Renal cortex interstitium (tissue), 11 donors: ENCODE measurements at regions not wholly inside any gene's neighbourhood (a gene's known extent, or its start where the extent isn't known, plus 50 kb on each side); places are given as distances from the start of the nearest gene placed in this dataset.
A peak's percentile ranks its signal among the peaks of the same experiment; 100 is the strongest.

Experiments
- DNase-seq, 11 donors: peaks; one replicate each; pipeline ENCODE4 v3.0.0-alpha.2; 2013; ENCODE audit warnings: low read depth in 9 of 11, low spot score in 4 of 11; ENCODE audit errors: extremely low read depth in 1 of 11

GRCh38 chr2:75807992-75808391, 97.3 kb upstream of the GCFC2 start:
- no peak for DNase-seq

- DNase-seq = no peak
These were observed 90.7 kb upstream of the GCFC2 start for GRCh38 chr2:75801234-75801982.

GRCh38 chr2:75800456-75800855, 89.7 kb upstream of the GCFC2 start:
- no peak for DNase-seq

- DNase-seq = no peak
These were observed 89.1 kb upstream of the GCFC2 start for GRCh38 chr2:75799859-75800258.

DNA sequence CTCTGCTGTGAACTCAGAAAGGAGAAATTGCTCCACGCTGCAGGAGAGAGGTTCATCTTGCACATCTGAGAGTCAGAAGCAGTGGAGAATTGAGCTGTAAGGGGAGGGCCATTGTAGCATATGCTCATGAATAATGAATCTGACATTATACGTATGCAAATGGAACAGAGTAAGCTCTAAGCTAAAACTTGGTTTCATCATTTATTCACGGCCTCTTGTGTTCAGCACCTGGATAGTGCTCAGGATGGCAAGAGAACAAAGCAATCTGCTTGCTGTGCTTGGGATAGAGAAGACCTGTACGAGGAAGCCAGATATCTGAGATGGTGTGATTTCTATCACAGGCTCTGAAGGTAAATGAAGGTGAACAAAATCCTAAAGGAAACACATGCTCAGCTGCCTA, 87.9 kb upstream of the GCFC2 start:
- DNase-seq = no peak

DNA sequence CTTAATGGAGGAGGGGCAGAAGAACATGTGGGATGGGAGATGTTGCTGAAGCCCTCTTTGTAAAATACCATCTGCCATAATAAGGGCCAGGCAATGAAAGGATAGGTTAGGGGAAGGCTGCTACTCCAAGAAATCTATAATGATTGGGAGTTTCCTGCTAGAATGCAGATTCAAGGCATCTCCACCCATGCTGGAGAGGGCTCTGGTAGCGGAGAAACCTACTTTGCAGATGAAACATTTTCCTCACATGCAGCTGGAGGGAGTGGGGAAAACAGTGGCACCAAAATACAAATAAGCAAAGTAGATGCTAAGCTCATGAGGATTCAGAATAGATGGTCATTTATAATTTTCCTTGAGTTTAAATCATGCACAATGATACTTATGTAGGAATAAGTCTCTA, 82.3 kb upstream of the GCFC2 start:
- DNase-seq = no peak

DNA sequence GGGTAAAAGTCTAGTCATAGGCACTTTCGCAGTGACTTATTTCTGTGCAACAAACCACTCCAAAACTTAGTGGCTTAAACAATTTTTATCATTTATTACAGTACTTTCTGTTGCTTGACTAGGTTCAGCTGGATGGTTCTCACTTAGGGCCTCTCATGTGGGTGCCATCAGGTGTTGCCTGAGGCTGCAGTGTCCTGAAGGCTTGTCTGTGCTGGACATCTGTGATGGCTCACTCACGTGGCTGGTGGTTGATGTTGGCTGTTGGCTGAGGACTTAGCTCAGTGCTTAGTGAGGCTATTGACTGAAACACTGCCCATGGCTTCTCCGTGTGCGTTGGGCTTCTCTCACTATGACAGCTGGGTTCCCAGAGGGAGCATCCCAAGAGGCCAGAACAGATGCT, 81.4 kb upstream of the GCFC2 start:
- no peak for DNase-seq

DNA sequence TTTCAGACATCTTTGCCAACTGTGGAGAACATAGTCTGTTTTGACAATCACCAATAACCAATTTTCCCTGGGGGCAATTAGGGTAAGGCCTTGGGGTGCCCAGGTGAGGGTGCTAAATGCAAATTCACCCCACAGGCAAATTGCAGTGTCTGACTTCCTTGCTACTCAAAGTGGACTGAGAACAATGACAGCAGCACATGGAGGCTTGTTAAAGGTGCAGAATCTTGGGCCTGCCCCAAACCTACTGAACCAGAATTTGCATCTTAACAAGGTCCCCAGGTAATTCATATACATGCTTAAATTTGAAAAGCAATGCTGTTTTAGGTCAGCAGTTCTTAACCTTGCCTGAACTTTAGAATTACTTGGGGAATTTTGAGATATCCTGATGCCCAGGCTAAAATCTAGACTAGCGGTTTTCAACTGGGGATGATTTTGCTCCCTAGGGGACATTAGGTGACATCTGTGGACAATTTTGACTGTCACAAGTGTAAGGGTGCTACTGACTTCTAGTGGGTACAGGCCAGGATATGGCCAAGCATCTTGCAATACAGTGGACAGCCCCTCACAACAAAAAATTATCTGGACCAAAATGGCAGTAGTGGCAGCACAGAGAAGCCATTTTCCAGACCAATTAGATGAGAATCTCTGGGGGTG, 80.2 kb upstream of the GCFC2 start:
- no peak for DNase-seq

- DNase-seq = no peak
These were observed 79.6 kb upstream of the GCFC2 start for GRCh38 chr2:75790121-75790813.

DNA sequence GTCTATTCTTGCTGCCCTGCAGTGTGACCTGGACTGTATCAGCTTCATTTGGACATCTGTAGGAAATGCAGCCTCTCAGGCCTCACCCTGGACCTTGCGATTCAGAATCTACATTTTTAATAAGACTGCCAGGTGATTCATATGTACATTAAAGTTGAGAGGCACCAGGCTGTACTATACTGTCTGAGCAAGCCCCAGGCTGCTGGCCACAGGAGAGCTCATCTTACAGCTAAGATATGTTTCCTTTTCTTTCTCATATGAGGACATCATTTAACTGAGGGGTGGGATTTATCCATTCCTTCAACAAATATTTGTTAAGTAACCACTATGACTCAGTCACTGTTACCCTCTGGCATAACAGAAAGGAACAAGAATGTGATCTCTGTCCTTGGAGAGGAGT, 78.2 kb upstream of the GCFC2 start:
- DNase-seq = no peak

DNA sequence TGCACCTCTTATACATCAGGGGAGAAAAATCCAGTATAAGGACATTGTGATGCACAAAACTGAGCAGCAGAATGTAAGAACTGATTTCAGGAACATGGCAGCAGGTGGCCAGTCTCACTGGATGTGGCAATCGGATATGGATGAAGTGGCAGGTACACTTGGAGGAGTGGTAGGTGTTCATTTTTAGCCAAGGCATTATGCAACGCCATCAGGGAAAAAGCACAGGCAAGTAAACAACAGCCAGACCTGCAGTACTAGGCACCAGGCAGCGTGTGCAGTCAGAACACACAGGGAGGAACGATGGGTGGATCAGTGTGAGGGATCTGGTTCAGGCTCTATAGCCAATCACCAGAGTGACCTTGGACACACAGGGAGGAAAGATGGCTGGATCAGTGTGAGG, 77.4 kb upstream of the GCFC2 start:
- DNase-seq = no peak

- DNase-seq = peak in 6 of 11 donors; percentile 17 to 33 (median 18)
These were observed 76.9 kb upstream of the GCFC2 start for GRCh38 chr2:75787532-75788132.

- no peak for DNase-seq
These were observed 64.7 kb upstream of the GCFC2 start for GRCh38 chr2:75775311-75775823.

DNA sequence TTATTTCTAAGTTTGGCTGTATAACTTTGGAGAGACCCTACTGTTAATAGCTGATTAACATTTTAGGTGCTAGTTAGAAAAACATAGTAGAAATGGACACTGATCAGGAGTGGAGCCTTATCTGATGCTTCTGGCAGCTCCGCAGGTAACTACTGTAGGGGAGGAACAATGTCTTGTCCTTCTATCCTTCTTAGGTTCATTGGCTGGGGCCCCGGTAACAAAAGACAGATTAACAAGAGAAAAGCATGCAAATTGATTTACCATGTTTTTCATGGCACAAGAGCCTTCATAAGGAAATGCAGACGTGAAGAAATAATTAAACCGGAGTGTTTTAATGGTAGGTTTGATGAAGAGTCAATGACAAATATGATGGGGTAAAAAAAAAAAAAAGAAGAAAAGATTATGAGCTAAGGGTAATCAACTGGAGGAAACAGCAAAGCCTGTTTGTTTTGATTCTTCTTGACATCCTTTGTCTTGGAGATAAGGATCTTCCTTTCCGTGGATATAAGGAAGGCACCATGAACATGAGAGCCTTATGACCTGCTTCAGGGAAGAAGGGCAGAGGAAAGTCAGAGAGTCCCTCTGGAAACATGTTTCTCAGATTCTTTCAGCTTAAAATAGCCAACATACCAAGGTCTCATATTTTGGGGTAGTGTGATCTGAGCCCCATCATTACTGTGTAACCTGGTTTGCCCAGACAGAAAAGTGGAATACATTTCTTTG, 62.4 kb upstream of the GCFC2 start:
- no peak for DNase-seq

- no peak for DNase-seq
These were observed 55.1 kb upstream of the GCFC2 start for GRCh38 chr2:75765798-75766197.

GRCh38 chr2:75764611-75765010, 53.9 kb upstream of the GCFC2 start:
- no peak for DNase-seq
